M059J (cell line): ENCODE measurements at regions not wholly inside any gene's neighbourhood (a gene's known extent, or its start where the extent isn't known, plus 50 kb on each side); places are given as distances from the start of the nearest gene placed in this dataset.
"Not testable (repeated sequence)": the region's sequence is repeated elsewhere in the genome, so short reads cannot be mapped to it uniquely, and the experiment has no call there.

Source experiments
- DNase-seq: peaks from one replicate; pipeline ENCODE4 v3.0.0-alpha.2; 2012; ENCODE audit warnings: low read depth

GRCh38 chr15:36177590-36178302 is 401.7 kb upstream of the CDIN1 start:
- peak; percentile 48 for DNase-seq

GRCh38 chr15:36178303-36178633 is 401.2 kb upstream of the CDIN1 start:
- DNase-seq: no peak

- DNase-seq: no peak
Measured at GRCh38 chr15:36183201-36183600, 396.2 kb upstream of the CDIN1 start.

- no peak for DNase-seq
Measured at GRCh38 chr15:36185438-36185837, 394.0 kb upstream of the CDIN1 start.

GRCh38 chr15:36185845-36186244 is 393.6 kb upstream of the CDIN1 start:
- DNase-seq: peak; percentile 3

GRCh38 chr15:36186376-36186775 is 393.1 kb upstream of the CDIN1 start:
- no peak for DNase-seq

- no peak for DNase-seq
Measured at GRCh38 chr15:36191459-36191858, 388.0 kb upstream of the CDIN1 start.

- DNase-seq: not testable (repeated sequence)
Measured at GRCh38 chr15:36195361-36196007, 383.9 kb upstream of the CDIN1 start.

GRCh38 chr15:36208868-36209582 is 370.4 kb upstream of the CDIN1 start:
- DNase-seq: no peak

- DNase-seq: peak; percentile 22
Measured at GRCh38 chr15:36210426-36210825, 369.0 kb upstream of the CDIN1 start.

GRCh38 chr15:36218322-36218721 is 361.1 kb upstream of the CDIN1 start:
- DNase-seq: no peak

- DNase-seq: no peak
Measured at GRCh38 chr15:36218991-36219390, 360.4 kb upstream of the CDIN1 start.

- no peak for DNase-seq
Measured at GRCh38 chr15:36221992-36222391, 357.4 kb upstream of the CDIN1 start.

- peak; percentile 15 for DNase-seq
Measured at GRCh38 chr15:36230776-36231175, 348.6 kb upstream of the CDIN1 start.

GRCh38 chr15:36232491-36232890 is 346.9 kb upstream of the CDIN1 start:
- DNase-seq: no peak

GRCh38 chr15:36234743-36235142 is 344.7 kb upstream of the CDIN1 start:
- no peak for DNase-seq

- DNase-seq: no peak
Measured at GRCh38 chr15:36235173-36235572, 344.3 kb upstream of the CDIN1 start.

GRCh38 chr15:36239509-36239908 is 339.9 kb upstream of the CDIN1 start:
- DNase-seq: no peak

GRCh38 chr15:36251450-36251849 is 328.0 kb upstream of the CDIN1 start:
- peak; percentile 6 for DNase-seq

GRCh38 chr15:36252146-36252711 is 327.2 kb upstream of the CDIN1 start:
- no peak for DNase-seq

- DNase-seq: no peak
Measured at GRCh38 chr15:36254426-36254825, 325.0 kb upstream of the CDIN1 start.

- no peak for DNase-seq
Measured at GRCh38 chr15:36256404-36256807, 323.0 kb upstream of the CDIN1 start.

GRCh38 chr15:36263666-36264065 is 315.8 kb upstream of the CDIN1 start:
- no peak for DNase-seq
